PC-3 (cell line): ENCODE measurements at regions not wholly inside any gene's neighbourhood (a gene's known extent, or its start where the extent isn't known, plus 50 kb on each side); places are given as distances from the start of the nearest gene placed in this dataset.
"Not testable (repeated sequence)": the region's sequence is repeated elsewhere in the genome, so short reads cannot be mapped to it uniquely, and the experiment has no call there.

ENCODE experiments used
- ATAC-seq: fragments of 200-7000 bp; cut with Tn5 transposase; 2 replicates; pipeline ENCODE4 v1.9.1; 2020; ENCODE audit warnings: mild to moderate bottlenecking, moderate library complexity
- BruUV-seq: library from RNA; stranded (reverse); fragments of 400-500 nt; replicated peaks from 2 replicates; lab custom pipeline; 2021; lab: Mats Ljungman, UMichigan
- CTCF ChIA-PET: fragments of 300-600 bp; sonication (Branson Sonifier 250); formaldehyde crosslinking; loops from one replicate; lab custom pipeline; 2022; ENCODE audit warnings: antibody characterized with exemption; lab: Charles Lee
- POLR2A ChIA-PET: fragments of 300-600 bp; sonication (Branson Sonifier 250); formaldehyde crosslinking; loops from one replicate; lab custom pipeline; 2022; ENCODE audit warnings: antibody characterized with exemption; ENCODE audit not compliant: unreplicated experiment; lab: Charles Lee
- DNase-seq: peaks from one replicate; pipeline ENCODE4 v3.0.0-alpha.2; 2015
- H2AFZ ChIP-seq: fragments of 300-600 bp; sonication (generic); 2 replicates; pipeline ENCODE4 v1.6.0; 2016; ENCODE audit warnings: antibody characterized with exemption, low read length
- H3F3A ChIP-seq: fragments of 300-600 bp; sonication (generic); one replicate; pipeline ENCODE4 v1.6.0; 2017; ENCODE audit warnings: antibody characterized with exemption, low read length, control low read depth, mild to moderate bottlenecking; ENCODE audit not compliant: unreplicated experiment
- H3K27ac ChIP-seq: fragments of 300-600 bp; sonication (generic); 2 replicates; pipeline ENCODE4 v1.5.1; 2016; ENCODE audit warnings: mild to moderate bottlenecking, low read length
- H3K27me3 ChIP-seq: fragments of 300-600 bp; sonication (generic); 2 replicates; pipeline ENCODE4 v1.6.1; 2016; ENCODE audit warnings: low read length, mixed read lengths
- H3K36me3 ChIP-seq: fragments of 300-600 bp; sonication (generic); 2 replicates; pipeline ENCODE4 v1.6.1; 2016; ENCODE audit warnings: low read depth, mixed run types, low read length, mixed read lengths
- H3K4me1 ChIP-seq: fragments of 300-600 bp; sonication (generic); 2 replicates; pipeline ENCODE4 v1.5.1; 2016; ENCODE audit warnings: low read length; ENCODE audit not compliant: insufficient read depth
- H3K4me2 ChIP-seq: fragments of 300-600 bp; sonication (generic); 2 replicates; pipeline ENCODE4 v1.6.0; 2016; ENCODE audit warnings: low read length
- H3K4me3 ChIP-seq: fragments of 300-600 bp; sonication (generic); 2 replicates; pipeline ENCODE4 v1.5.1; 2016; ENCODE audit warnings: mild to moderate bottlenecking, low read length, mixed read lengths
- H3K79me2 ChIP-seq: fragments of 300-600 bp; sonication (generic); 2 replicates; pipeline ENCODE4 v1.6.1; 2017; ENCODE audit warnings: low read length, mixed read lengths
- H3K9ac ChIP-seq: fragments of 300-600 bp; sonication (generic); 2 replicates; pipeline ENCODE4 v1.6.0; 2016; ENCODE audit warnings: mild to moderate bottlenecking, low read length
- H3K9me2 ChIP-seq: fragments of 300-600 bp; sonication (generic); replicated peaks from 2 replicates; pipeline ENCODE4 v1.6.1; 2016; ENCODE audit warnings: mixed run types, low read length, mixed read lengths
- H3K9me3 ChIP-seq: fragments of 300-600 bp; sonication (generic); 2 replicates; pipeline ENCODE4 v1.6.1; 2016; ENCODE audit warnings: low read length, mixed read lengths
- H4K20me1 ChIP-seq: fragments of 300-600 bp; sonication (generic); 2 replicates; pipeline ENCODE4 v1.6.1; 2016; ENCODE audit warnings: low read length, mixed read lengths
- EZH2 ChIP-seq: fragments of 300-600 bp; sonication (generic); IDR thresholded peaks from one replicate; pipeline ENCODE4 v1.6.1; 2017; ENCODE audit warnings: antibody characterized with exemption, mild to moderate bottlenecking, low read length; ENCODE audit not compliant: unreplicated experiment
- EZH2phosphoT487 ChIP-seq: fragments of 300-600 bp; sonication (generic); IDR thresholded peaks from 2 replicates; pipeline ENCODE4 v1.6.1; 2018; ENCODE audit warnings: mild to moderate bottlenecking, antibody characterized with exemption, low read length, borderline replicate concordance
- intact Hi-C: fragments of 100-400 bp; cut with micrococcal nuclease; formaldehyde crosslinking; loops from 2 replicates; pipeline ENCODE4 v1.9.0; 2023
- TF ChIP-seq, protein P1 (sequence below): fragments of 300-600 bp; sonication (generic); conservative IDR thresholded peaks from 2 replicates; pipeline ENCODE4 v1.5.1; 2017; ENCODE audit warnings: antibody characterized with exemption, low read depth, mild to moderate bottlenecking, low read length

DNA sequence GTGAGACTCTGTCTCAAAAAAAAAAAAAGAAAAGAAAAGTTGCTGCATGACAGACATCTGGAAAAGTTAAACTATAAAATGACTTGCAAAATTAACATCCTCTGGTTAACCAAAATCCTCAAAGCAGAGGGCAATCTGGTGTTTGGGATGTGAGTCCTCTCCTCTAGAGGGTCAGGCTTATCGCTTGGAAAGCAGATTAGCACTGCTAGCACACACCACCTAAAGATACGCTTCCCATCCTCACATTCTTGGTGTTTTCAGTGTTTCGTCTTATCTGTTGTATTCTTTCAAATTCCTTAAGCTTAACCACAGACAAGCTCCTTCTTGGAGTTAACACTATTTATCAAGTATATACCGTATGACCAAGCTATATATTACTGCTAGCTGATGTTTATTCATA is 198.0 kb downstream of the SOX4 start:
- Histone ChIP-seq H3K9ac (no peak overlapping the region), H3K4me2 (no peak overlapping the region), H3K27me3 (no peaks in the 10 kb centered on the region), H2AFZ (no peak overlapping the region), H3K4me3 (no peak overlapping the region), H3F3A (no peaks in the 10 kb centered on the region), H4K20me1 (no peaks in the 10 kb centered on the region), H3K79me2 (no peaks in the 10 kb centered on the region), H3K27ac (no peak overlapping the region), H3K36me3 (no peaks in the 10 kb centered on the region), H3K4me1 (no peaks in the 10 kb centered on the region), H3K9me3 (no peaks in the 10 kb centered on the region), H3K9me2 (no peaks in the 10 kb centered on the region)
- TF ChIP-seq EZH2phosphoT487 (no peak), EZH2 (no peak)
- TF ChIP-seq, protein P1, sequence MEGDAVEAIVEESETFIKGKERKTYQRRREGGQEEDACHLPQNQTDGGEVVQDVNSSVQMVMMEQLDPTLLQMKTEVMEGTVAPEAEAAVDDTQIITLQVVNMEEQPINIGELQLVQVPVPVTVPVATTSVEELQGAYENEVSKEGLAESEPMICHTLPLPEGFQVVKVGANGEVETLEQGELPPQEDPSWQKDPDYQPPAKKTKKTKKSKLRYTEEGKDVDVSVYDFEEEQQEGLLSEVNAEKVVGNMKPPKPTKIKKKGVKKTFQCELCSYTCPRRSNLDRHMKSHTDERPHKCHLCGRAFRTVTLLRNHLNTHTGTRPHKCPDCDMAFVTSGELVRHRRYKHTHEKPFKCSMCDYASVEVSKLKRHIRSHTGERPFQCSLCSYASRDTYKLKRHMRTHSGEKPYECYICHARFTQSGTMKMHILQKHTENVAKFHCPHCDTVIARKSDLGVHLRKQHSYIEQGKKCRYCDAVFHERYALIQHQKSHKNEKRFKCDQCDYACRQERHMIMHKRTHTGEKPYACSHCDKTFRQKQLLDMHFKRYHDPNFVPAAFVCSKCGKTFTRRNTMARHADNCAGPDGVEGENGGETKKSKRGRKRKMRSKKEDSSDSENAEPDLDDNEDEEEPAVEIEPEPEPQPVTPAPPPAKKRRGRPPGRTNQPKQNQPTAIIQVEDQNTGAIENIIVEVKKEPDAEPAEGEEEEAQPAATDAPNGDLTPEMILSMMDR = no peak
- CTCF ChIA-PET = no interaction called here
- intact Hi-C loops = no loop called here
- POLR2A ChIA-PET = no interaction called here
- DNase-seq (no peak), ATAC-seq (no peak)
- BruUV-seq = no TSS peak

DNA sequence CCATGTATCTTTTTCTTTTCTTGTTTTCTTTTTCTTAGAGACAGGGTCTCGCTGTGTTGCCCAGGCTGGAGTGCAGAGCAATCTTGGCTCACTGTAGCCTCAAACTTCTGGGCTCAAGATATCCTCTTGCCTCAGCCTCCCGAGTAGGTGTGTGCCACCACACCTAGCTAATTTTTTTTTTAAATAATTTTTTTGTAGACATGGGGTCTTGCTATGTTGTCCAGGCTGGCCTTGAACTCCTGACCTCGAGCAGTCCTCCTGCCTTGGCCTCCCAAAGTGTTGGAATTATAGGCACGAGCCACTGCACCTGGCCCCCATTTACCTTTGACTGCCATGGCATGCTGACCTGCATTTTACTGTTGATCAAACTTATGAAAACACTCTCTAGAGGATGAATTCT is 198.6 kb downstream of the SOX4 start:
- Histone ChIP-seq H3K27me3 (no peaks in the 10 kb centered on the region), H3K9ac (no peak overlapping the region), H3K27ac (no peak overlapping the region), H2AFZ (no peak overlapping the region), H3K36me3 (no peaks in the 10 kb centered on the region), H3K9me3 (no peaks in the 10 kb centered on the region), H3K4me3 (no peak overlapping the region), H3F3A (no peaks in the 10 kb centered on the region), H3K4me1 (no peaks in the 10 kb centered on the region), H3K79me2 (no peaks in the 10 kb centered on the region), H3K4me2 (no peak overlapping the region), H3K9me2 (no peaks in the 10 kb centered on the region), H4K20me1 (no peaks in the 10 kb centered on the region)
- TF ChIP-seq EZH2 = no peak
- TF ChIP-seq, protein P1 = no peak
- no peak for TF ChIP-seq EZH2phosphoT487
- intact Hi-C loops = no loop called here
- ATAC-seq = no peak
- DNase-seq = no peak
- ChIA-PET POLR2A (no interaction called here), CTCF (no interaction called here)
- BruUV-seq = no TSS peak

DNA sequence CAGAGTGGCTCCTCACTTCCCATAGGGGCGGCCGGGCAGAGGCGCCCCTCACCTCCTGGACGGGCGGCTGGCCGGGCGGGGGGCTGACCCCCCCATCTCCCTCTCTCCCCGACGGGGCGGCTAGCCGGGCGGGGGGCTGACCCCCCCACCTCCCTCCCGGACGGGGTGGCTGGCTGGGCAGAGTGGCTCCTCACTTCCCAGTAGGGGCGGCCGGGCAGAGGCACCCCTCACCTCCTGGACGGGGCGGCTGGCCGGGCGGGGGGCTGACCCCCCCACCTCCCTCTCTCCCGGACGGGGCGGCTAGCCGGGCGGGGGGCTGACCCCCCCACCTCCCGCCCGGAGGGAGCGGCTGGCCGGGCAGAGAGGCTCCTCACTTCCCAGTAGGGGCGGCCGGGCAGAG is 203.4 kb downstream of the SOX4 start:
- H3K4me1 ChIP-seq = peaks cover 21% of the 10 kb centered on the region
- H3K4me3 ChIP-seq, H3K27me3 ChIP-seq, BruUV-seq, H4K20me1 ChIP-seq, intact Hi-C loops, H3K9me3 ChIP-seq, H3K36me3 ChIP-seq, H3K9me2 ChIP-seq, POLR2A ChIA-PET, H3K9ac ChIP-seq, H2AFZ ChIP-seq, H3K27ac ChIP-seq, H3F3A ChIP-seq, H3K4me2 ChIP-seq, CTCF ChIA-PET, ATAC-seq, H3K79me2 ChIP-seq, DNase-seq: not testable (repeated sequence)
